ENCODE measurements at regions not wholly inside any gene's neighbourhood (a gene's known extent, or its start where the extent isn't known, plus 50 kb on each side); places are given as distances from the start of the nearest gene placed in this dataset.

- DNase-seq = no peak
Measured at GRCh38 chr18:71707985-71708500, 836.1 kb downstream of the CBLN2 start.

GRCh38 chr18:71707400-71707799 lies 836.7 kb downstream of the CBLN2 start:
- no peak for DNase-seq

GRCh38 chr18:71689416-71690160 lies 854.6 kb downstream of the CBLN2 start:
- DNase-seq = no peak

- DNase-seq = no peak
Measured at GRCh38 chr18:71682591-71682990, 861.6 kb downstream of the CBLN2 start.

GRCh38 chr18:71678144-71678543 lies 866.0 kb downstream of the CBLN2 start:
- no peak for DNase-seq

GRCh38 chr18:71673954-71674353 lies 870.2 kb downstream of the CBLN2 start:
- no peak for DNase-seq

GRCh38 chr18:71673498-71673897 lies 870.6 kb downstream of the CBLN2 start:
- no peak for DNase-seq

GRCh38 chr18:71666481-71666880 lies 877.7 kb downstream of the CBLN2 start:
- DNase-seq = no peak

GRCh38 chr18:71665131-71665530 lies 879.0 kb downstream of the CBLN2 start:
- DNase-seq = no peak

GRCh38 chr18:71643822-71644221 lies 900.3 kb downstream of the CBLN2 start:
- DNase-seq = no peak

GRCh38 chr18:71630696-71631095 lies 913.4 kb downstream of the CBLN2 start:
- DNase-seq = no peak

- DNase-seq = no peak
Measured at GRCh38 chr18:71625556-71626090, 918.5 kb downstream of the CBLN2 start.

- DNase-seq = no peak
Measured at GRCh38 chr18:71598374-71598773, 945.8 kb downstream of the CBLN2 start.

GRCh38 chr18:71597219-71597618 lies 946.9 kb downstream of the CBLN2 start:
- DNase-seq = no peak

GRCh38 chr18:71583252-71583651 lies 960.9 kb downstream of the CBLN2 start:
- DNase-seq = no peak

GRCh38 chr18:71554686-71555085 lies 989.5 kb downstream of the CBLN2 start:
- no peak for DNase-seq

GRCh38 chr18:71541643-71542042 lies 1002.5 kb downstream of the CBLN2 start:
- DNase-seq = no peak

- DNase-seq = no peak
Measured at GRCh38 chr18:71529703-71530303, 1014.3 kb downstream of the CBLN2 start.

GRCh38 chr18:71523483-71524435 lies 1020.4 kb downstream of the CBLN2 start:
- DNase-seq = no peak

GRCh38 chr18:71505526-71505925 lies 1038.6 kb downstream of the CBLN2 start:
- no peak for DNase-seq

- no peak for DNase-seq
Measured at GRCh38 chr18:71503222-71503621, 1040.9 kb downstream of the CBLN2 start.

GRCh38 chr18:71485611-71486010 lies 1058.5 kb downstream of the CBLN2 start:
- DNase-seq = no peak

Measured in NCI-H2029 treated with DMSO at 0.1 percent for 48 hours (cell line).